ENCODE measurements at regions not wholly inside any gene's neighbourhood (a gene's known extent, or its start where the extent isn't known, plus 50 kb on each side); places are given as distances from the start of the nearest gene placed in this dataset.
A peak's percentile ranks its signal among the peaks of the same experiment; 100 is the strongest.

- peaks cover 2% of the 10 kb centered on the region for H3K9me3 Mint-ChIP-seq (ENCODE audit: low read depth)
- DNase-seq (ENCODE audit: low spot score, unreplicated experiment) = no peak
- H3K27me3 Mint-ChIP-seq = no peaks in the 10 kb centered on the region
- peak overlapping the region; percentile 12 for H3K27ac Mint-ChIP-seq
- peaks cover 28% of the 10 kb centered on the region for H3K4me1 Mint-ChIP-seq (ENCODE audit: low read depth)
- no peaks in the 10 kb centered on the region for H3K36me3 Mint-ChIP-seq (ENCODE audit: insufficient read depth)
- no peak overlapping the region for H3K4me3 Mint-ChIP-seq (ENCODE audit: low read depth)
- no peak for TF ChIP-seq CTCF (IDR thresholded peaks at IDR 0.05; ENCODE audit: unreplicated experiment)
Observed at GRCh38 chr9:118336250-118336942, 632.2 kb downstream of the TLR4 start.

DNA sequence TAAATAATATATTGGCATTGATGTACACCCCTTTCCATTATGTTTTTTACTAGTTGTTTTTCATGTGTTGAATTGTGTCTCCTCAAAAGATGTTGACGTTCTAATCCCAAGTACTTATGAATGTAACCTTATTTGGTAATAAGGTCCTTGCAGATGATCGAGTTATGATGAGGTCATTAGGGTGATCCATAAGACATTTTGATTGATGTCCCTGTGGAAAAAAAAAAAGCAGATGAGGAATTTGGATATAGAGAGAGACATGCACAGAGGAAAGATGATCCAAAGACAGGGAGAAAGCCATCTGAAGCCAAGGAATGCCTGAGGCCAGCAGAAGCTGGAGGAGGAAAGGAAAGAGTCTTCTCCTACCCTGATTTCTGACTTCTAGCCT lies 632.7 kb downstream of the TLR4 start:
- Mint-ChIP-seq H3K27me3 (no peaks in the 10 kb centered on the region), H3K36me3 (ENCODE audit: insufficient read depth) (no peaks in the 10 kb centered on the region), H3K9me3 (ENCODE audit: low read depth) (peaks cover 2% of the 10 kb centered on the region), H3K27ac (peak overlapping the region; percentile 12), H3K4me1 (ENCODE audit: low read depth) (peaks cover 22% of the 10 kb centered on the region), H3K4me3 (ENCODE audit: low read depth) (peak overlapping the region; percentile 2)
- TF ChIP-seq CTCF (IDR thresholded peaks at IDR 0.05; ENCODE audit: unreplicated experiment) = no peak
- no peak for DNase-seq (ENCODE audit: low spot score, unreplicated experiment)

DNA sequence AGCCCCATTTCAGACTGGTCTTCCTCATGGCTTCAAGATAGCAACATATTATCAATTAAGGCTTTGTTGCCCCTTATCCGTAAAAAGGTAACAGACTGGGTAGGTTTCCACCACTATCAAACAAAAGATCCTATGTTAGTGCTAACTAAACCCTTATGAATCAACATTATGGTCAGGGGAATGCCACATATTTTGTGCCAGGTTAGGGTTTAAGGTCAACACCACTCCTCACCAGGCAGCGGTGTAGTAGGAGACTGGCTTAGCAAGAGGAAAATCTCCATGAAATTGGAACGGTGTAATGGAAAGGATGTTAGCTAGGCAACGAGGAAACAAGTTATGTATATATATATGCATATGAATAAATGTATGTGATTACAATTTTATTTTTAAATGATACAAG lies 655.8 kb downstream of the TLR4 start:
- no peak overlapping the region for H3K27ac Mint-ChIP-seq
- no peaks in the 10 kb centered on the region for H3K27me3 Mint-ChIP-seq
- H3K9me3 Mint-ChIP-seq (ENCODE audit: low read depth) = no peaks in the 10 kb centered on the region
- no peak for TF ChIP-seq CTCF (IDR thresholded peaks at IDR 0.05; ENCODE audit: unreplicated experiment)
- H3K4me3 Mint-ChIP-seq (ENCODE audit: low read depth) = no peak overlapping the region
- H3K4me1 Mint-ChIP-seq (ENCODE audit: low read depth) = no peaks in the 10 kb centered on the region
- no peaks in the 10 kb centered on the region for H3K36me3 Mint-ChIP-seq (ENCODE audit: insufficient read depth)
- DNase-seq (ENCODE audit: low spot score, unreplicated experiment) = no peak

GRCh38 chr9:118362123-118362522 lies 657.9 kb downstream of the TLR4 start:
- Mint-ChIP-seq H3K4me3 (ENCODE audit: low read depth) (no peak overlapping the region), H3K36me3 (ENCODE audit: insufficient read depth) (no peaks in the 10 kb centered on the region), H3K27ac (no peak overlapping the region), H3K9me3 (ENCODE audit: low read depth) (no peaks in the 10 kb centered on the region), H3K4me1 (ENCODE audit: low read depth) (no peaks in the 10 kb centered on the region), H3K27me3 (no peaks in the 10 kb centered on the region)
- DNase-seq (ENCODE audit: low spot score, unreplicated experiment) = no peak
- no peak for TF ChIP-seq CTCF (IDR thresholded peaks at IDR 0.05; ENCODE audit: unreplicated experiment)

DNA sequence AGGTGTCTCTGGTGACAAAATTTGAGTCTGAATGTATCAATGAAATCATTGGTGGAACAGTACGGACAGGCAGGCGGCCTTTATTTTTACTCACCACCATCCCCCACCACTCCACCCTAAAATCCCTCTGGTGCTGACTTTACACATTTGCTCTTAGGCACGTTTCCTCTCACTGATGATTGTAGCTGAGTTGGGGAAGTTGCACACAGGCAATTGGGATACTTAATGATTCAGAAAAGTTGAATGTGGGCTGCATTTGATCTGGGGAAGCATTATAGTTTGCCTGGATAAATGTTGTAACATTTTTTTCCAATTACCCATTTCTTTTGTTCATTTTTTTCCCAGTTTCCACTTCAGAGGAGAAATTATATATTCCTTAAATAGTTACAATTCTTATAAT lies 658.4 kb downstream of the TLR4 start:
- Mint-ChIP-seq H3K27ac (no peak overlapping the region), H3K27me3 (no peaks in the 10 kb centered on the region), H3K36me3 (ENCODE audit: insufficient read depth) (no peaks in the 10 kb centered on the region), H3K4me1 (ENCODE audit: low read depth) (no peaks in the 10 kb centered on the region), H3K9me3 (ENCODE audit: low read depth) (no peaks in the 10 kb centered on the region), H3K4me3 (ENCODE audit: low read depth) (no peak overlapping the region)
- TF ChIP-seq CTCF (IDR thresholded peaks at IDR 0.05; ENCODE audit: unreplicated experiment) = no peak
- DNase-seq (ENCODE audit: low spot score, unreplicated experiment) = no peak

All from progenitor cell of endocrine pancreas (in vitro differentiated cells).